ENCODE measurements at regions not wholly inside any gene's neighbourhood (a gene's known extent, or its start where the extent isn't known, plus 50 kb on each side); places are given as distances from the start of the nearest gene placed in this dataset.

DNA sequence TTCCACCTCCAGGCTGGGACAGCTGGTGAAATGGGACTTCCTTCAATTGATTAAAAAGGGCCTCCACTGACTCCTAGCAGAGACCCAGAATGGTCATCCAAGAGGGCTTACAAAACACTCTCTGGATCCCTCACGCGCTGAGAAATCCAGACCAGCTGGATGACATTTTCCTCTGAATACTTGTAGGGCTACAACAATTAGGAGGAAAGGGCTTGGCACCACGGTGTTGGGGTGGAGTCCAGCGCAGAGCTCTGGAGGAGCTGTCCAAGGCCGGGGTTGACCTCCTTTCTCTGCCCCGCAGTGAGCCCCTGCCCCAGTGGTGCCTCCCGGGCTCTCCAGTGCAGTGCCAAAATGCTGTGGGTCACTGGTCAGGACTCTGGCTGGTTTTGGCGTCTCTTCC lies 189.0 kb upstream of the CCND2 start:
- Histone ChIP-seq H3K4me2 (ENCODE audit: low read length) (no peak overlapping the region), H3K27ac (ENCODE audit: low read depth, low read length) (no peak overlapping the region), H3K9me2 (replicated peaks; ENCODE audit: control insufficient read depth, low read length) (no peaks in the 10 kb centered on the region), H4K20me1 (ENCODE audit: control insufficient read depth, insufficient read depth, low read depth, low read length) (no peaks in the 10 kb centered on the region), H3K79me2 (ENCODE audit: control insufficient read depth, low read length) (no peaks in the 10 kb centered on the region), H3K4me1 (ENCODE audit: control insufficient read depth, low read length) (no peaks in the 10 kb centered on the region), H3F3A (ENCODE audit: control insufficient read depth, insufficient read depth) (no peaks in the 10 kb centered on the region), H3K27me3 (ENCODE audit: control insufficient read depth, low read length) (peaks cover 15% of the 10 kb centered on the region), H3K4me3 (ENCODE audit: low read length) (no peak overlapping the region), H3K9me3 (ENCODE audit: control insufficient read depth, insufficient read depth, low read length) (no peaks in the 10 kb centered on the region), H3K36me3 (ENCODE audit: control insufficient read depth, low read length) (no peaks in the 10 kb centered on the region)
- TF ChIP-seq EZH2phosphoT487 (IDR thresholded peaks at IDR 0.05; ENCODE audit: borderline replicate concordance, low read length), result no peak
- TF ChIP-seq, protein P1, sequence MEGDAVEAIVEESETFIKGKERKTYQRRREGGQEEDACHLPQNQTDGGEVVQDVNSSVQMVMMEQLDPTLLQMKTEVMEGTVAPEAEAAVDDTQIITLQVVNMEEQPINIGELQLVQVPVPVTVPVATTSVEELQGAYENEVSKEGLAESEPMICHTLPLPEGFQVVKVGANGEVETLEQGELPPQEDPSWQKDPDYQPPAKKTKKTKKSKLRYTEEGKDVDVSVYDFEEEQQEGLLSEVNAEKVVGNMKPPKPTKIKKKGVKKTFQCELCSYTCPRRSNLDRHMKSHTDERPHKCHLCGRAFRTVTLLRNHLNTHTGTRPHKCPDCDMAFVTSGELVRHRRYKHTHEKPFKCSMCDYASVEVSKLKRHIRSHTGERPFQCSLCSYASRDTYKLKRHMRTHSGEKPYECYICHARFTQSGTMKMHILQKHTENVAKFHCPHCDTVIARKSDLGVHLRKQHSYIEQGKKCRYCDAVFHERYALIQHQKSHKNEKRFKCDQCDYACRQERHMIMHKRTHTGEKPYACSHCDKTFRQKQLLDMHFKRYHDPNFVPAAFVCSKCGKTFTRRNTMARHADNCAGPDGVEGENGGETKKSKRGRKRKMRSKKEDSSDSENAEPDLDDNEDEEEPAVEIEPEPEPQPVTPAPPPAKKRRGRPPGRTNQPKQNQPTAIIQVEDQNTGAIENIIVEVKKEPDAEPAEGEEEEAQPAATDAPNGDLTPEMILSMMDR (IDR thresholded peaks at IDR 0.05; ENCODE audit: low read depth, low read length, poor library complexity, severe bottlenecking), result no peak

DNA sequence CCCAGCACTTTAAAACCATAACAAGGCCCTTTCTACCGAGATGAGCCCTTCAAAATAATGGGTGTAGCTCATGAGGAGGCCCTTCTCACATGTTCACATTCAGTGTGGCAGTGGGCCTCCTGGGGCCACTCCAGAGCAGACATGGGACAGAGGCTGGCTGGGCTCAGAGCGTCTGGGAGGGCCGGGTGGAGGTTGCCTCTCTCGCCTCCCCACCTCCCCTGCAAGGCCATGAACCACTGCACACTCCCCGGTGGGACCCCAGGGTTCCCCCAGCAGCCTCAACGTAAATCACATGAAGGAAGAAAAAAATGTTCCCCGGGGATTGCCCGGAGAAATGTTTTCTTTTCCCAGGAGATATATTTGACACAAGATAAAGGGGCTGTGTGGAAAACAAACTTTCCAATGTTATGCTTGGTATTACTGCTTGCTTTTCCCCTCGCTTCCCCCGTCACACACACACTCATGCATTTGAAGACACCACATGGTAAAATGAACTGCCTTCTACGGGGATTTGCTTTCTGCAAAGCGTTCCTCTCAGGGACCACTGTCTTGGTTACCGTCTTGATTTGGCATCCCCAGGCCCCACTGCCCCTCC lies 190.7 kb upstream of the CCND2 start:
- H3F3A ChIP-seq (ENCODE audit: control insufficient read depth, insufficient read depth), result no peaks in the 10 kb centered on the region
- no peak overlapping the region for H3K27ac ChIP-seq (ENCODE audit: low read depth, low read length)
- no peak overlapping the region for H3K4me3 ChIP-seq (ENCODE audit: low read length)
- no peak overlapping the region for H3K4me2 ChIP-seq (ENCODE audit: low read length)
- H3K36me3 ChIP-seq (ENCODE audit: control insufficient read depth, low read length), result no peaks in the 10 kb centered on the region
- no peaks in the 10 kb centered on the region for H3K9me3 ChIP-seq (ENCODE audit: control insufficient read depth, insufficient read depth, low read length)
- no peaks in the 10 kb centered on the region for H3K9me2 ChIP-seq (replicated peaks; ENCODE audit: control insufficient read depth, low read length)
- no peaks in the 10 kb centered on the region for H3K4me1 ChIP-seq (ENCODE audit: control insufficient read depth, low read length)
- no peaks in the 10 kb centered on the region for H3K79me2 ChIP-seq (ENCODE audit: control insufficient read depth, low read length)
- TF ChIP-seq EZH2phosphoT487 (IDR thresholded peaks at IDR 0.05; ENCODE audit: borderline replicate concordance, low read length), result no peak
- TF ChIP-seq, protein P1 (IDR thresholded peaks at IDR 0.05; ENCODE audit: low read depth, low read length, poor library complexity, severe bottlenecking), result no peak
- H3K27me3 ChIP-seq (ENCODE audit: control insufficient read depth, low read length), result peaks cover 15% of the 10 kb centered on the region
- H4K20me1 ChIP-seq (ENCODE audit: control insufficient read depth, insufficient read depth, low read depth, low read length), result no peaks in the 10 kb centered on the region

DNA sequence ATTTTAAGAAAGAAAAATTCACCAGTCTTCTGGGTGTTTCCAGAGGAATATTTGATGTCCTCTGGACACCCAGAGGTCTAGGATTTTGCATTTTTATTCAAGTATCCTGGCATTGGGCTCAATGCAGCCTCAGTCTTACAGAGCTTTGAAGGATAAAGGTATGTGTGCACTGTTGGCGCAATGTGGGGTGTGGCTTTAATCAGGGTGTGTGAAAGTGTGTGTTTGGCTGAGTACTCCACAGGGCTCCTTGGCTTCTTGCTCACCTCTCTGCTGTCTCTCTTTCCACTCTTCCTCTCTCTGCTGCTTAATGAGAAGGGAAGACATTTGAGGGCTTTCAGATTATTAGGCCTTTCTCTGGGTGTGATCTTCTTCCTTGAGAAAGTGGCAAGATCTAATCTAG lies 193.3 kb upstream of the CCND2 start:
- Histone ChIP-seq H3K4me3 (ENCODE audit: low read length) (no peak overlapping the region), H4K20me1 (ENCODE audit: control insufficient read depth, insufficient read depth, low read depth, low read length) (no peaks in the 10 kb centered on the region), H3K4me2 (ENCODE audit: low read length) (no peak overlapping the region), H3K79me2 (ENCODE audit: control insufficient read depth, low read length) (no peaks in the 10 kb centered on the region), H3K9me2 (replicated peaks; ENCODE audit: control insufficient read depth, low read length) (no peaks in the 10 kb centered on the region), H3K9me3 (ENCODE audit: control insufficient read depth, insufficient read depth, low read length) (no peaks in the 10 kb centered on the region), H3F3A (ENCODE audit: control insufficient read depth, insufficient read depth) (no peaks in the 10 kb centered on the region), H3K36me3 (ENCODE audit: control insufficient read depth, low read length) (no peaks in the 10 kb centered on the region), H3K4me1 (ENCODE audit: control insufficient read depth, low read length) (no peaks in the 10 kb centered on the region), H3K27me3 (ENCODE audit: control insufficient read depth, low read length) (peaks cover 7% of the 10 kb centered on the region; the same call in 1 of the 2 replicates), H3K27ac (ENCODE audit: low read depth, low read length) (no peak overlapping the region)
- TF ChIP-seq EZH2phosphoT487 (IDR thresholded peaks at IDR 0.05; ENCODE audit: borderline replicate concordance, low read length), result no peak
- TF ChIP-seq, protein P1 (IDR thresholded peaks at IDR 0.05; ENCODE audit: low read depth, low read length, poor library complexity, severe bottlenecking), result no peak

All from DOHH2 (cell line).